Stimulated activated CD4-positive, alpha-beta T cell treated with anti-CD3 and anti-CD28 coated beads, Interleukin-15, amount 100 ng/mL, for 24 hours (primary cell): ENCODE measurements at regions not wholly inside any gene's neighbourhood (a gene's known extent, or its start where the extent isn't known, plus 50 kb on each side); places are given as distances from the start of the nearest gene placed in this dataset.

Source experiments
- DNase-seq: peaks from one replicate; pipeline ENCODE4 v3.0.0-alpha.2; 2020

GRCh38 chr1:38326856-38327255 is 280.3 kb upstream of the POU3F1 start:
- DNase-seq: no peak

- no peak for DNase-seq
Measured at GRCh38 chr1:38326135-38326534, 279.5 kb upstream of the POU3F1 start.

GRCh38 chr1:38312753-38313152 is 266.2 kb upstream of the POU3F1 start:
- DNase-seq: no peak

DNA sequence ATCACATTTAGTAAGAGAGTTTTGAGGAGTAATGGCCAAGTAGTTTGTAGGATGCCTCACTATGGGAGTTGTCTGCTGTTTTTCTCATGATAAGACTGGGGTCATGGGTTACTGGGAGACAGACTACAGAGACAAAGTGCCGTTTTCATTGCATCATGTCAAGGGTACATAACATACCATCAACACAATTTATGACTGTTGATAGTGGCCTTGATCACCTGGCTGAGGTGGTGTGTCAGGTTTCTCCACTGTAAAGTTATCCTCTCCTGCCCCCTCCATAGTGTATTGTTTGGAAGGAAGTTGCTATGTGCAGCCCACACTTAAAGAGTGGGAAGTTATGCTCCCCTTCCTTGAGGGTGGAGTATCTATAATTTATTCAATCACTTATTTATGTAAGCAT is 263.5 kb upstream of the POU3F1 start:
- no peak for DNase-seq

DNA sequence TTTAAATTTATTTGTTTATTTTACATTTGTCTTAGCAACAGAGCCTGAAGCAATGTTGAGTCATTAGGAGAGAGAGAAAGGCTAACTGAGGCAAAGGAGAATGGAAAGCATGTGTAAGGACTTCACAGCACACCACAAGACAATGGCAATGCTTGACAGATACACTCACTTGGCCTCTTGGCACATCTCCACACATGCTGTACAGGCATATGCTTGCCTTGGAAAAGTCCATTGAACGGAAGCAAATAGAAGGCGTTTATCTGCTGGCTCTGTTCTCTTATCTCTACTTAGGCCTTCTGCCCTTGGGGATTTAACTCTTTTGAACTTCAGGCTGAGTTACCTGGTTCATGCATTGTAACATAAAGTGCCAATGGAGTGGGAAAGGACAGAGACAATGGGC is 262.2 kb upstream of the POU3F1 start:
- no peak for DNase-seq

DNA sequence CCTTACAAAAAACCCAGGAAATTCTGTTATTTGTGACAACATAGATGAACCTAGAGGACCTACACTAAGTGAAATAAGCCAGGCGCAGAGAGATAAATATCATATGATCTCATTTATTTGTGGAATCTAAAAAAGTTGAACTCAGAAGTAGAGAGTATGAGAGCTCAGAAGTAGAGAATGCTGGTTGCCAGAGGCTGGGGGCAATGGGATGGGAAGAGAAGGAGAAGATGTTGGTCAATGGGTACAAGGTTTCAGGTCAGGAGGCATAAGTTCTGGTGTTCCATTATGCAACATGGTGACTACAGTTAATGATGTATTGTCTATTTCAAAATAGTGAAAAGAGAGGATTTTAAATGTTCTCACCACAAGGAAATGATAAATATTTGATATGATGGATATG is 259.1 kb upstream of the POU3F1 start:
- DNase-seq: no peak

GRCh38 chr1:38303843-38304242 is 257.2 kb upstream of the POU3F1 start:
- no peak for DNase-seq

GRCh38 chr1:38301040-38301439 is 254.4 kb upstream of the POU3F1 start:
- DNase-seq: no peak

GRCh38 chr1:38300616-38301015 is 254.0 kb upstream of the POU3F1 start:
- DNase-seq: no peak

GRCh38 chr1:38297842-38298241 is 251.2 kb upstream of the POU3F1 start:
- no peak for DNase-seq

- DNase-seq: no peak
Measured at GRCh38 chr1:38297246-38297645, 250.7 kb upstream of the POU3F1 start.

- DNase-seq: no peak
Measured at GRCh38 chr1:38296047-38296446, 249.5 kb upstream of the POU3F1 start.

DNA sequence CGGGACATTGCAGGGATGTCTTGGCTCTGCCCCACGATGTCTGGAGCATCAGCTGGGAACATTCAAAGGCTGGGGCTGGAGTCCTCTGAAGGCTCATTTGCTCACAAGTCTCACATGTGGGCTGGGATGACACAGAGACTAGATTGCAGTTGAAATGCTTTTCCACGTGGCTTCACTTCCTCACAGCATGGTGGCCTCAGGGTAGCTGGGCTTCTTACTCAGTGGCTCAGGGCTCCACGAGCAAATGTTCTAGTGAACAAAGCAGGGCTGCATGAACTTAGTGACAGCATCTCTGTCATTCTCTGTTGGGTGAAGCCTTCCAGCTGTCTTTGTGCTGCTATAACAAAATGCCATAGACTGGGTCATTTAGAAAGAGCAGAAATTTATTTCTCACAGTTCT is 247.0 kb upstream of the POU3F1 start:
- DNase-seq: no peak

- no peak for DNase-seq
Measured at GRCh38 chr1:38292969-38293368, 246.4 kb upstream of the POU3F1 start.

DNA sequence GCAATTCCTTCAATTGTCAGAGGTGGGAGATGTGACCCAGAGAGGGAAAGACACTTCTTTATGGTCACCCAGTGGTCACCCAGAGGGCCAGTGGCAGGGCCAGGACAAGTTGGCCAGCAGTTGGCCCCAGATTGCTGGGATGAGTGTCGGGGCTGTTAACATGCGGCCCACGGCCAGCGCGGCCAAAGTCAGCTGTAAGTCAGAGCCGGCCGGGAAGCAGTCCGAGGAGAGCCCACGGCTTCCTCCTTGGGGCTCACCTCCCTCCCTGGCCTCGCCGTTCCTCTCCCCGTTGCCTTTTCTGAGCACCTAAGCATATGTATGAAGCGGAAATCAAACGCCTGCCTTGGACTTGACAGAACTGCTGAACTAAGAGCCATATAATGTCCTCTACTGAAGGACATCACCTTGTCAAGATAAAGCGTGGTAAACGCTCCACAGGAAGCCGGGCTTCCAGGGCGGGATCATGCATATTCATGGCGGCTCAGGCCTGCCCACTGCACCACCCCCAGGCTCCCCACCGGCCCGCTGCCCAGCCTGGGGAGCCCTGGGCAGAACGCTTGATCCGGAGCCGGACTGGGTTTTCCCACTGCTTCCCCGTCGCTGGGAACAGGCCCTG is 245.4 kb upstream of the POU3F1 start:
- no peak for DNase-seq

DNA sequence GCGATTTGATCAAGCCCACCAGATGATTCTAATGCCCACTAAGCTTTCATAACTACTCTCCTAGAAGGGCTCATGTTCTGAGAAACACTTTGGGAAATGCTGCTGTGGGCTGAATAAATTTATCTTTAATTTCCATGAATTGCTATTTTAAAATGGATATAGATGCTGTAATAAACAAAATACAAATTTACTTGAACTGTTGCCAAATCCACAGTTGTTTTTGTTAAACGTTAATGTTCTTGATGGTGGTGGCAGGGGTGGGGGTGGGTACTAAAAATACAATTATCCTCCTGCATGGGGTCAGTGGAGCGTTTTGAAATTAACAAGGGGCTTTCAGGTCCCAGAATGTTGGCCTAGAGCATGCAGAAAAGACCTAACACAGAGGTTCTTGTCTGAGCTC is 244.7 kb upstream of the POU3F1 start:
- no peak for DNase-seq

GRCh38 chr1:38289034-38289433 is 242.4 kb upstream of the POU3F1 start:
- DNase-seq: no peak

DNA sequence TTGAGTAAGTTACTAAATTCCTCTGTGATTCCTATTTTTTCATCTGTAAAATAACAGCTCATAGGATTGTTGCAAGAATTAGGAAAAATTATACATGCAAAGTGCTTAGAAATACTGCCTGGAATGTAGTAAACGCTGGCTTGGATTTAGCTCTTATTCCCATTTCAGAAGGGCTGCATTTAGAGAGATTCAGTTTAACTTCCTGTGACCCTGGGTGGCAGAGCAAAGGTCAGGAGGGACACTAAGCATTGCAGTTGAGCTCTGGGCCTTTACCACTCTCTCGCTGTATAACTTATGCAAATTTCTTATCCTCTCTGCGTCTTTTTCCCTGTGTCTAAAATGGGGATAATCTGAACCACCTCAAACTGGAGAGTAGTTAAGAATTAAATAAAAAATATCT is 241.0 kb upstream of the POU3F1 start:
- DNase-seq: no peak

- no peak for DNase-seq
Measured at GRCh38 chr1:38287036-38287435, 240.4 kb upstream of the POU3F1 start.

- no peak for DNase-seq
Measured at GRCh38 chr1:38285807-38286530, 239.4 kb upstream of the POU3F1 start.

GRCh38 chr1:38284953-38285352 is 238.4 kb upstream of the POU3F1 start:
- DNase-seq: no peak

DNA sequence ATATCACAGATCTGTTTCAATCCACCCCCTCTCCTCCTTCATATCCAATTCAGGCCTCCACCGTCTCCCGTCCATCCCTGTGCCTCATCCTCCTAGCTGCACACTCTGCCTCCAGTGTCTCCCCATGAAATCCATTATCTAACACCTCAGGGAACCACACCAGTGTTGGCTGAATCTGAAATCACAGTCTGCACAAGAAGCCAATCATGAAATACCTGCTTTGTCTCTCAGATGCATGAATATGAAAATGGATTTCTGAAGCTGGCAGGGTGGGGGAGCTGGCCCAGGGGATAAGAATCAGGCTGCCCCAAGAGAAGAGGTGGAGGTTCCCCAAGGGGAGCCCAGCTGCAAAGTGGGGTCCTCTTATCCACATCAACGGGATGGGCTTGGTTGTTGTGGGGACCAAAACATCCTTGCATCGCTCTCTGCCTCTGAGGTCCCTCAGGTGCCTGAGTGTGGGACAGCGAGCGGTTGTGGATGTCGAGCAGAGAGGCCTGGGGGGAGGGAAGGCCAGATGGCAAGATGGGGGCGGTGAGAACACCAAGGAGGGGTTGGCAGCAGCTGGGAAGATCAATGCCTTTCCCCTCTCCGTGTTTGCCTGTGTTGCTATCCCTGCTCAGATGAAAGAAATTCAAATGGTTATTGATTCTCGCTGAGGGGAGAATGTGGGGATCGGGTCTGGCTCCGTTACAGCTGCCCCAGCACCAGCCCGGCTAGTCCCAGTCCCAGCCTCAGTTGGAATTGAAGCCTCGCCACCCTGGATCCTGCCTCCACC is 237.3 kb upstream of the POU3F1 start:
- no peak for DNase-seq

DNA sequence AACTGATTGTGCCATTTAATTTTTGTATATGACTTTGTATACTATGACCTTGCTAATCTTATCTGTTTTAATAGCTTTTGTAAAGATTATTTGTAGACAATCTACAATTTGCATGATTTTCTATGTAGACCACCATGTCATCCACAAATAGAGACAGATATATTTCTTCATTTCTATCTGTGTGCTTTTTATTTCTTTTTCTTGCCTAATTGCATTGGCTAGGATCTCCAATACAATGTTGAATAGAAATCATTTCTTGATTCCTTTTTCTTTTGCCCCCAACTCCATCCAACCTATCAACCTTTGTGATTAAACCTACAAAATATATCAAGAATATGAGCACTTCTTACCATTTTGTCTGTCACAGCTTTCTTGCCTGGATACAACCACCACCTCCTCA is 232.6 kb upstream of the POU3F1 start:
- no peak for DNase-seq

DNA sequence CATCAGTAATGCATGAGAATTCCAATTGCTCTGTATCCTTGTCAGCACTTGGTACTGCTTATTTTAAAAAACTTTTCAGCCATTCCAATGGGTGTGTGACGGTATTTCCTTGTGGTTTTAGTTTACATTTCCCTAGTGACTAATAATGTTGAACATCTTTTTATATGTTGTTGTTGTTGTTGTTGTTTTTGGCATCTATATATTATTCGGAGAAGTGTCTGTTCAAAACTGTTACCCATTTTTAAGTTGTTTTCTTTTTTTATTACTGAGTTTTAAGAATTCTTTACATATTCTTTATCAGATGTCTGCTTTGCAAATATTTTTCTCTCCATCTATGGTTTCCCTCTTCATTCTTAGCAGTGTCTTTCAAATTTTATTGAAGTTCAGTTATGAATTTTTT is 231.1 kb upstream of the POU3F1 start:
- no peak for DNase-seq
